ENCODE measurements at regions not wholly inside any gene's neighbourhood (a gene's known extent, or its start where the extent isn't known, plus 50 kb on each side); places are given as distances from the start of the nearest gene placed in this dataset.

GRCh38 chr9:119986713-119987112 lies 593.3 kb downstream of the CDK5RAP2 start:
- no peak overlapping the region for H3K9ac ChIP-seq (ENCODE audit: low read depth in 1 of 2, low read length in 2 of 2)
- no peak for TF ChIP-seq GABPA (IDR thresholded peaks at IDR 0.05 in 1 of 2, conservative IDR thresholded peaks at IDR 0.05 in 1 of 2)
- H3K9me3 ChIP-seq (ENCODE audit: control insufficient read depth in 4 of 4, low read length in 3 of 4) = no peaks in the 10 kb centered on the region
- H3K4me3 ChIP-seq (ENCODE audit: low read depth in 1 of 3, low read length in 3 of 3) = no peak overlapping the region
- H3K27ac ChIP-seq (ENCODE audit: low read depth in 1 of 2, low read length in 2 of 2) = no peak overlapping the region
- no peaks in the 10 kb centered on the region for H3K36me3 ChIP-seq (ENCODE audit: control insufficient read depth in 4 of 4, insufficient read depth in 3 of 4, low read depth in 1 of 4, low read length in 3 of 4)
- no peak for DNase-seq (ENCODE audit: low spot score)
- WGBS = 67% methylated on average over 11 of the region's 11 CpGs
- no peaks in the 10 kb centered on the region for H3K4me1 ChIP-seq (ENCODE audit: control insufficient read depth in 4 of 4, insufficient read depth in 4 of 4, low read length in 3 of 4)
- H3K27me3 ChIP-seq (ENCODE audit: control insufficient read depth in 4 of 4, insufficient read depth in 4 of 4, low read length in 3 of 4) = no peaks in the 10 kb centered on the region

- no peaks in the 10 kb centered on the region for H3K4me1 ChIP-seq (ENCODE audit: control insufficient read depth in 4 of 4, insufficient read depth in 4 of 4, low read length in 3 of 4)
- H3K9me3 ChIP-seq (ENCODE audit: control insufficient read depth in 4 of 4, low read length in 3 of 4) = no peaks in the 10 kb centered on the region
- no peak overlapping the region for H3K4me3 ChIP-seq (ENCODE audit: low read depth in 1 of 3, low read length in 3 of 3)
- DNase-seq (ENCODE audit: low spot score) = no peak
- H3K27ac ChIP-seq (ENCODE audit: low read depth in 1 of 2, low read length in 2 of 2) = no peak overlapping the region
- TF ChIP-seq YY1 (IDR thresholded peaks at IDR 0.05) (no peak), REST (IDR thresholded peaks at IDR 0.05) (no peak)
- no peaks in the 10 kb centered on the region for H3K27me3 ChIP-seq (ENCODE audit: control insufficient read depth in 4 of 4, insufficient read depth in 4 of 4, low read length in 3 of 4)
- no peak overlapping the region for H3K9ac ChIP-seq (ENCODE audit: low read depth in 1 of 2, low read length in 2 of 2)
- no peaks in the 10 kb centered on the region for H3K36me3 ChIP-seq (ENCODE audit: control insufficient read depth in 4 of 4, insufficient read depth in 3 of 4, low read depth in 1 of 4, low read length in 3 of 4)
- WGBS = 32% methylated on average over 4 of the region's 4 CpGs
These were observed 593.8 kb downstream of the CDK5RAP2 start for GRCh38 chr9:119986205-119986604.

GRCh38 chr9:119974026-119974425 lies 604.8 kb upstream of the BRINP1 start:
- Histone ChIP-seq H3K36me3 (ENCODE audit: control insufficient read depth in 4 of 4, insufficient read depth in 3 of 4, low read depth in 1 of 4, low read length in 3 of 4) (no peaks in the 10 kb centered on the region), H3K27ac (ENCODE audit: low read depth in 1 of 2, low read length in 2 of 2) (no peak overlapping the region), H3K27me3 (ENCODE audit: control insufficient read depth in 4 of 4, insufficient read depth in 4 of 4, low read length in 3 of 4) (no peaks in the 10 kb centered on the region), H3K4me3 (ENCODE audit: low read depth in 1 of 3, low read length in 3 of 3) (no peak overlapping the region), H3K9me3 (ENCODE audit: control insufficient read depth in 4 of 4, low read length in 3 of 4) (no peaks in the 10 kb centered on the region), H3K4me1 (ENCODE audit: control insufficient read depth in 4 of 4, insufficient read depth in 4 of 4, low read length in 3 of 4) (peaks cover 0 to 9% (median 6%) of the 10 kb centered on the region in 4 donors), H3K9ac (ENCODE audit: low read depth in 1 of 2, low read length in 2 of 2) (no peak overlapping the region)
- no peak for DNase-seq (ENCODE audit: low spot score)
- no peak for TF ChIP-seq RXRA (IDR thresholded peaks at IDR 0.05)
- TF ChIP-seq HNF4A (conservative IDR thresholded peaks at IDR 0.05) = peak; percentile 25 to 31
- TF ChIP-seq, protein P1, sequence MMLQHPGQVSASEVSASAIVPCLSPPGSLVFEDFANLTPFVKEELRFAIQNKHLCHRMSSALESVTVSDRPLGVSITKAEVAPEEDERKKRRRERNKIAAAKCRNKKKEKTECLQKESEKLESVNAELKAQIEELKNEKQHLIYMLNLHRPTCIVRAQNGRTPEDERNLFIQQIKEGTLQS (IDR thresholded peaks at IDR 0.05) = no peak
- TF ChIP-seq FOXA1 (IDR thresholded peaks at IDR 0.05) = no peak
- no peak for TF ChIP-seq RAD21 (IDR thresholded peaks at IDR 0.05)
- no peak for TF ChIP-seq JUND (IDR thresholded peaks at IDR 0.05)
- no peak for TF ChIP-seq HNF4G (IDR thresholded peaks at IDR 0.05)
- WGBS = 31% methylated on average over 2 of the region's 2 CpGs

Data from liver (tissue), 7 donors.